HEK293 (cell line): ENCODE measurements at regions not wholly inside any gene's neighbourhood (a gene's known extent, or its start where the extent isn't known, plus 50 kb on each side); places are given as distances from the start of the nearest gene placed in this dataset.

Source experiments
- CTCF ChIA-PET: fragments of 350-600 bp; formaldehyde crosslinking; extraction: SDS; loops from one replicate; lab custom pipeline; 2021; ENCODE audit warnings: antibody characterized with exemption; lab: Yijun Ruan, JAX
- POLR2A ChIA-PET: fragments of 300-600 bp; formaldehyde crosslinking; extraction: SDS; loops from one replicate; lab custom pipeline; 2020; ENCODE audit warnings: antibody characterized with exemption, inconsistent platforms; lab: Yijun Ruan, JAX
- H3K27ac ChIP-seq: fragments of 200-500 bp; sonication (Bioruptor generic); 2 replicates; pipeline ENCODE4 v1.5.1; 2014; ENCODE audit warnings: low read depth, low read length, control low read depth, inconsistent platforms; ENCODE audit errors: extremely low read depth
- H3K36me3 ChIP-seq, 2 experiments: fragments of 200-500 bp in 1 of 2; sonication (Bioruptor generic) in 1 of 2; 1 replicate in 1 of 2; 2 replicates in 1 of 2; pipeline ENCODE4 v1.5.1; 2014 to 2017; ENCODE audit warnings: inconsistent platforms in 2 of 2, low read length in 2 of 2; ENCODE audit not compliant: control insufficient read depth in 2 of 2, insufficient read depth in 1 of 2
- H3K4me1 ChIP-seq: fragments of 200-500 bp; sonication (Bioruptor generic); 2 replicates; pipeline ENCODE4 v1.5.1; 2014; ENCODE audit warnings: mild to moderate bottlenecking, low read length, inconsistent platforms; ENCODE audit not compliant: control insufficient read depth, insufficient read depth
- H3K4me3 ChIP-seq: 2 replicates; pipeline ENCODE4 v1.5.1; 2011; ENCODE audit warnings: low read depth, mild to moderate bottlenecking, control low read depth, low read length, moderate library complexity
- H3K9me3 ChIP-seq: fragments of 200-500 bp; sonication (Bioruptor generic); 2 replicates; pipeline ENCODE4 v1.5.1; 2014; ENCODE audit warnings: low read depth, low read length, inconsistent platforms; ENCODE audit not compliant: control insufficient read depth, insufficient read depth
- FEZF1 ChIP-seq: fragments of 450-650 bp; formaldehyde crosslinking; IDR thresholded peaks from 2 replicates; pipeline ENCODE4 v1.5.1; 2016; ENCODE audit warnings: missing biosample characterization, missing genetic modification characterization
- GLI2 ChIP-seq: fragments of 450-650 bp; formaldehyde crosslinking; IDR thresholded peaks from 2 replicates; pipeline ENCODE4; 2017; ENCODE audit warnings: missing biosample characterization, missing genetic modification characterization, low read depth, borderline replicate concordance
- GLIS1 ChIP-seq: fragments of 450-650 bp; formaldehyde crosslinking; IDR thresholded peaks from 2 replicates; pipeline ENCODE4 v1.5.1; 2016; ENCODE audit warnings: missing biosample characterization, missing genetic modification characterization
- HOXD13 ChIP-seq: sonication (generic); formaldehyde crosslinking; IDR thresholded peaks from 2 replicates; pipeline ENCODE4 v1.8.0; 2022; ENCODE audit warnings: missing genetic modification reagents, borderline replicate concordance
- MEIS1 ChIP-seq: sonication (generic); formaldehyde crosslinking; IDR thresholded peaks from 2 replicates; pipeline ENCODE4 v1.8.1; 2022; ENCODE audit warnings: missing genetic modification reagents, mild to moderate bottlenecking, borderline replicate concordance
- ZBTB17 ChIP-seq: fragments of 450-650 bp; formaldehyde crosslinking; IDR thresholded peaks from 2 replicates; pipeline ENCODE4 v1.5.1; 2016; ENCODE audit warnings: missing biosample characterization, missing genetic modification characterization
- ZBTB21 ChIP-seq: fragments of 450-650 bp; formaldehyde crosslinking; IDR thresholded peaks from 2 replicates; pipeline ENCODE4 v1.5.1; 2017; ENCODE audit warnings: missing biosample characterization, missing genetic modification characterization
- ZNF175 ChIP-seq: fragments of 450-650 bp; formaldehyde crosslinking; IDR thresholded peaks from 2 replicates; pipeline ENCODE4 v1.5.1; 2016; ENCODE audit warnings: missing biosample characterization, missing genetic modification characterization
- ZNF184 ChIP-seq: fragments of 450-650 bp; IDR thresholded peaks from 2 replicates; pipeline ENCODE4 v1.5.1; 2018; ENCODE audit warnings: missing biosample characterization, mild to moderate bottlenecking, missing genetic modification characterization
- ZNF292 ChIP-seq: fragments of 450-650 bp; formaldehyde crosslinking; IDR thresholded peaks from 2 replicates; pipeline ENCODE4 v1.5.1; 2016; ENCODE audit warnings: low read depth, missing biosample characterization, missing genetic modification characterization, borderline replicate concordance
- ZNF302 ChIP-seq: fragments of 450-650 bp; formaldehyde crosslinking; IDR thresholded peaks from 2 replicates; pipeline ENCODE4 v1.5.1; 2016; ENCODE audit warnings: missing biosample characterization, missing genetic modification characterization, low read depth
- ZNF394 ChIP-seq: fragments of 450-650 bp; formaldehyde crosslinking; IDR thresholded peaks from 2 replicates; pipeline ENCODE4 v1.5.1; 2016; ENCODE audit warnings: missing biosample characterization, missing genetic modification characterization, mild to moderate bottlenecking, moderate library complexity, borderline replicate concordance
- ZNF518A ChIP-seq: fragments of 450-650 bp; formaldehyde crosslinking; conservative IDR thresholded peaks from 2 replicates; pipeline ENCODE4 v1.5.1; 2016; ENCODE audit warnings: low read depth, missing biosample characterization, missing genetic modification characterization
- ZNF560 ChIP-seq: fragments of 450-650 bp; formaldehyde crosslinking; IDR thresholded peaks from 2 replicates; pipeline ENCODE4 v1.5.1; 2017; ENCODE audit warnings: missing biosample characterization, missing genetic modification characterization, borderline replicate concordance
- ZNF571 ChIP-seq: fragments of 450-650 bp; formaldehyde crosslinking; IDR thresholded peaks from 2 replicates; pipeline ENCODE4 v1.5.0; 2017; ENCODE audit warnings: missing biosample characterization, missing genetic modification characterization
- ZNF585B ChIP-seq: fragments of 450-650 bp; formaldehyde crosslinking; IDR thresholded peaks from 2 replicates; pipeline ENCODE4 v1.5.1; 2016; ENCODE audit warnings: missing biosample characterization, missing genetic modification characterization
- ZNF596 ChIP-seq: fragments of 450-650 bp; IDR thresholded peaks from 2 replicates; pipeline ENCODE4 v1.5.0; 2018; ENCODE audit warnings: missing biosample characterization, mild to moderate bottlenecking, missing genetic modification characterization, moderate library complexity
- ZNF610 ChIP-seq: fragments of 450-650 bp; formaldehyde crosslinking; IDR thresholded peaks from 2 replicates; pipeline ENCODE4 v1.5.1; 2016; ENCODE audit warnings: missing biosample characterization, missing genetic modification characterization, borderline replicate concordance
- ZNF785 ChIP-seq: fragments of 450-650 bp; formaldehyde crosslinking; IDR thresholded peaks from 2 replicates; pipeline ENCODE4 v1.5.1; 2016; ENCODE audit warnings: missing biosample characterization, missing genetic modification characterization
- TF ChIP-seq, protein P1 (sequence below): fragments of 450-650 bp; formaldehyde crosslinking; IDR thresholded peaks from 2 replicates; pipeline ENCODE4 v1.5.1; 2016; ENCODE audit warnings: missing biosample characterization, missing genetic modification characterization
- TF ChIP-seq, protein P2 (sequence below): fragments of 450-650 bp; formaldehyde crosslinking; IDR thresholded peaks from 2 replicates; pipeline ENCODE4 v1.5.1; 2016; ENCODE audit warnings: missing biosample characterization, missing genetic modification characterization
- TF ChIP-seq, protein P3 (sequence below): fragments of 450-650 bp; formaldehyde crosslinking; IDR thresholded peaks from 2 replicates; pipeline ENCODE4 v1.5.1; 2016; ENCODE audit warnings: missing biosample characterization, missing genetic modification characterization, borderline replicate concordance

DNA sequence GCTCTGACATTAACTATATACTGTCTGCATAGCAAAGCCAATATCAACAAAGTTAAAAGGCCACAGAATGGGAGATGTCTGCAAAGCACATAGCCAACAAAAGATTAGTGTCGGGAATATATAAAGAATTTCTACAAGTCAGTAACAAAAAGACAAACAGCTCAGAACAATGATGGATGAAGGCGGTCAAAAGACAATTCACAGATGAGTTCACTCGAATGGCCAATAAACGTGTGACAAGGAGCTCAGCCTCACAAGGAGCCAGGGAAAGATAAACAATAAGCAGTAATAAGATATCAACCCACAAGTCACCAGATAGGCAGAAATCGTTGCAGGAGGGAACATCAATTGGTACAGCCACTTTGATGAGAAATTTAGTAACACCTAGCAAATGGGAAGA, 106.0 kb upstream of the ISX start:
- H3K27ac ChIP-seq = no peak overlapping the region
- CTCF ChIA-PET = interaction anchor here (0.5 kb wide), 1 partner anchor 1687 kb away, joined by 3 read pairs; no protein-coding TSS in a partner anchor
- TF ChIP-seq ZBTB17 (tag by site-specific recombination) (no peak), ZNF610 (tag by site-specific recombination) (no peak), ZNF184 (tag by site-specific recombination) (no peak), ZNF518A (tag by site-specific recombination) (no peak), ZBTB21 (tag by site-specific recombination) (no peak), ZNF175 (no peak), ZNF292 (tag by site-specific recombination) (no peak), GLI2 (tag by site-specific recombination) (no peak), ZNF560 (no peak), ZNF571 (tag by site-specific recombination) (no peak), ZNF394 (tag by site-specific recombination) (no peak), ZNF585B (tag by site-specific recombination) (no peak), ZNF785 (tag by site-specific recombination) (no peak), HOXD13 (CRISPR knock-in tag) (peak; percentile 74; the same call in 1 of the 2 replicates), ZNF596 (tag by site-specific recombination) (no peak), GLIS1 (tag by site-specific recombination) (peak; percentile 90), FEZF1 (peak; percentile 59), ZNF302 (tag by site-specific recombination) (no peak), MEIS1 (CRISPR knock-in tag) (peak; percentile 83; the same call in 1 of the 2 replicates)
- TF ChIP-seq, protein P1, sequence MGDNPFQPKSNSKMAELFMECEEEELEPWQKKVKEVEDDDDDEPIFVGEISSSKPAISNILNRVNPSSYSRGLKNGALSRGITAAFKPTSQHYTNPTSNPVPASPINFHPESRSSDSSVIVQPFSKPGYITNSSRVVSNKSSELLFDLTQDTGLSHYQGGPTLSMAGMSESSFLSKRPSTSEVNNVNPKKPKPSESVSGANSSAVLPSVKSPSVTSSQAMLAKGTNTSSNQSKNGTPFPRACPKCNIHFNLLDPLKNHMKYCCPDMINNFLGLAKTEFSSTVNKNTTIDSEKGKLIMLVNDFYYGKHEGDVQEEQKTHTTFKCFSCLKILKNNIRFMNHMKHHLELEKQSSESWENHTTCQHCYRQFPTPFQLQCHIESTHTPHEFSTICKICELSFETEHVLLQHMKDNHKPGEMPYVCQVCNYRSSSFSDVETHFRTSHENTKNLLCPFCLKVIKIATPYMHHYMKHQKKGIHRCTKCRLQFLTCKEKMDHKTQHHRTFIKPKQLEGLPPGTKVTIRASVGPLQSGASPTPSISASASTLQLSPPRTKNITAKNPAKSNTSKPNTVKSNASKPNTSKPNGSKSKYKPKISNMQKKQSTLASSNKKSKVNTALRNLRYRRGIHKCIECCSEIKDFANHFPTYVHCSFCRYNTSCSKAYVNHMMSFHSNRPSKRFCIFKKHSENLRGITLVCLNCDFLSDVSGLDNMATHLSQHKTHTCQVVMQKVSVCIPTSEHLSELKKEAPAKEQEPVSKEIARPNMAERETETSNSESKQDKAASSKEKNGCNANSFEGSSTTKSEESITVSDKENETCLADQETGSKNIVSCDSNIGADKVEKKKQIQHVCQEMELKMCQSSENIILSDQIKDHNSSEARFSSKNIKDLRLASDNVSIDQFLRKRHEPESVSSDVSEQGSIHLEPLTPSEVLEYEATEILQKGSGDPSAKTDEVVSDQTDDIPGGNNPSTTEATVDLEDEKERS (tag by site-specific recombination) = no peak
- TF ChIP-seq, protein P2, sequence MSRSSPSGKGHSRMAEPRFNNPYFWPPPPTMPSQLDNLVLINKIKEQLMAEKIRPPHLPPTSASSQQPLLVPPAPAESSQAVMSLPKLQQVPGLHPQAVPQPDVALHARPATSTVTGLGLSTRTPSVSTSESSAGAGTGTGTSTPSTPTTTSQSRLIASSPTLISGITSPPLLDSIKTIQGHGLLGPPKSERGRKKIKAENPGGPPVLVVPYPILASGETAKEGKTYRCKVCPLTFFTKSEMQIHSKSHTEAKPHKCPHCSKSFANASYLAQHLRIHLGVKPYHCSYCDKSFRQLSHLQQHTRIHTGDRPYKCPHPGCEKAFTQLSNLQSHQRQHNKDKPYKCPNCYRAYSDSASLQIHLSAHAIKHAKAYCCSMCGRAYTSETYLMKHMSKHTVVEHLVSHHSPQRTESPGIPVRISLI (tag by site-specific recombination) = no peak
- TF ChIP-seq, protein P3, sequence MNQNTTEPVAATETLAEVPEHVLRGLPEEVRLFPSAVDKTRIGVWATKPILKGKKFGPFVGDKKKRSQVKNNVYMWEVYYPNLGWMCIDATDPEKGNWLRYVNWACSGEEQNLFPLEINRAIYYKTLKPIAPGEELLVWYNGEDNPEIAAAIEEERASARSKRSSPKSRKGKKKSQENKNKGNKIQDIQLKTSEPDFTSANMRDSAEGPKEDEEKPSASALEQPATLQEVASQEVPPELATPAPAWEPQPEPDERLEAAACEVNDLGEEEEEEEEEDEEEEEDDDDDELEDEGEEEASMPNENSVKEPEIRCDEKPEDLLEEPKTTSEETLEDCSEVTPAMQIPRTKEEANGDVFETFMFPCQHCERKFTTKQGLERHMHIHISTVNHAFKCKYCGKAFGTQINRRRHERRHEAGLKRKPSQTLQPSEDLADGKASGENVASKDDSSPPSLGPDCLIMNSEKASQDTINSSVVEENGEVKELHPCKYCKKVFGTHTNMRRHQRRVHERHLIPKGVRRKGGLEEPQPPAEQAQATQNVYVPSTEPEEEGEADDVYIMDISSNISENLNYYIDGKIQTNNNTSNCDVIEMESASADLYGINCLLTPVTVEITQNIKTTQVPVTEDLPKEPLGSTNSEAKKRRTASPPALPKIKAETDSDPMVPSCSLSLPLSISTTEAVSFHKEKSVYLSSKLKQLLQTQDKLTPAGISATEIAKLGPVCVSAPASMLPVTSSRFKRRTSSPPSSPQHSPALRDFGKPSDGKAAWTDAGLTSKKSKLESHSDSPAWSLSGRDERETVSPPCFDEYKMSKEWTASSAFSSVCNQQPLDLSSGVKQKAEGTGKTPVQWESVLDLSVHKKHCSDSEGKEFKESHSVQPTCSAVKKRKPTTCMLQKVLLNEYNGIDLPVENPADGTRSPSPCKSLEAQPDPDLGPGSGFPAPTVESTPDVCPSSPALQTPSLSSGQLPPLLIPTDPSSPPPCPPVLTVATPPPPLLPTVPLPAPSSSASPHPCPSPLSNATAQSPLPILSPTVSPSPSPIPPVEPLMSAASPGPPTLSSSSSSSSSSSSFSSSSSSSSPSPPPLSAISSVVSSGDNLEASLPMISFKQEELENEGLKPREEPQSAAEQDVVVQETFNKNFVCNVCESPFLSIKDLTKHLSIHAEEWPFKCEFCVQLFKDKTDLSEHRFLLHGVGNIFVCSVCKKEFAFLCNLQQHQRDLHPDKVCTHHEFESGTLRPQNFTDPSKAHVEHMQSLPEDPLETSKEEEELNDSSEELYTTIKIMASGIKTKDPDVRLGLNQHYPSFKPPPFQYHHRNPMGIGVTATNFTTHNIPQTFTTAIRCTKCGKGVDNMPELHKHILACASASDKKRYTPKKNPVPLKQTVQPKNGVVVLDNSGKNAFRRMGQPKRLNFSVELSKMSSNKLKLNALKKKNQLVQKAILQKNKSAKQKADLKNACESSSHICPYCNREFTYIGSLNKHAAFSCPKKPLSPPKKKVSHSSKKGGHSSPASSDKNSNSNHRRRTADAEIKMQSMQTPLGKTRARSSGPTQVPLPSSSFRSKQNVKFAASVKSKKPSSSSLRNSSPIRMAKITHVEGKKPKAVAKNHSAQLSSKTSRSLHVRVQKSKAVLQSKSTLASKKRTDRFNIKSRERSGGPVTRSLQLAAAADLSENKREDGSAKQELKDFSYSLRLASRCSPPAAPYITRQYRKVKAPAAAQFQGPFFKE (tag by site-specific recombination) = no peak

More for the DNA sequence above, 106.0 kb upstream of the ISX start:
- no peak overlapping the region for H3K4me3 ChIP-seq
- H3K9me3 ChIP-seq = no peaks in the 10 kb centered on the region
- H3K4me1 ChIP-seq = peaks cover 3% of the 10 kb centered on the region; the same call in 1 of the 2 replicates
- H3K36me3 ChIP-seq = no peaks in the 10 kb centered on the region
- POLR2A ChIA-PET = interaction anchor here (0.6 kb wide), 2 partner anchors 628 to 1591 kb away, joined by 3 to 4 read pairs; no protein-coding TSS in a partner anchor
